Activated CD8-positive, alpha-beta memory T cell treated with anti-CD3 and anti-CD28 coated beads, Interleukin-2, amount 10 ng/mL, durations not matched to agents 7 days and 5 days (primary cell): ENCODE measurements at regions not wholly inside any gene's neighbourhood (a gene's known extent, or its start where the extent isn't known, plus 50 kb on each side); places are given as distances from the start of the nearest gene placed in this dataset.

ENCODE experiments used
- ATAC-seq: fragments of 150-1000 bp; cut with Tn5 transposase; one replicate; pipeline ENCODE4 v1.10.0; 2021; ENCODE audit warnings: moderate library complexity
- CTCF ChIA-PET: fragments of 350-600 bp; sonication (Branson Sonifier 250); formaldehyde crosslinking; loops from one replicate; lab custom pipeline; 2021; ENCODE audit warnings: antibody characterized with exemption; lab: Charles Lee
- DNase-seq: peaks from one replicate; pipeline ENCODE4 v3.0.0-alpha.2; 2020
- H3K27ac Mint-ChIP-seq: one replicate; pipeline ENCODE4 v1.8.0; 2021; ENCODE audit warnings: mild to moderate bottlenecking, mixed read lengths
- H3K27me3 Mint-ChIP-seq: one replicate; pipeline ENCODE4 v1.8.0; 2021; ENCODE audit warnings: mixed read lengths
- H3K36me3 Mint-ChIP-seq: one replicate; pipeline ENCODE4 v1.8.0; 2021; ENCODE audit warnings: mild to moderate bottlenecking, mixed read lengths
- H3K4me1 Mint-ChIP-seq: one replicate; pipeline ENCODE4 v1.8.0; 2021; ENCODE audit warnings: mixed read lengths
- H3K4me3 Mint-ChIP-seq: one replicate; pipeline ENCODE4 v1.8.0; 2021; ENCODE audit warnings: mild to moderate bottlenecking, moderate library complexity, mixed read lengths
- H3K9me3 Mint-ChIP-seq: one replicate; pipeline ENCODE4 v1.8.0; 2022; ENCODE audit warnings: low read depth, mixed read lengths

GRCh38 chr19:29390742-29391141, 135.1 kb upstream of the VSTM2B start:
- Mint-ChIP-seq H3K9me3 (peaks cover 2% of the 10 kb centered on the region), H3K4me1 (no peaks in the 10 kb centered on the region), H3K27ac (no peak overlapping the region), H3K36me3 (no peaks in the 10 kb centered on the region), H3K27me3 (no peaks in the 10 kb centered on the region), H3K4me3 (no peak overlapping the region)
- no peak for ATAC-seq
- DNase-seq = no peak
- CTCF ChIA-PET = no interaction called here

- no peak for DNase-seq
- no peak overlapping the region for H3K4me3 Mint-ChIP-seq
- no peak for ATAC-seq
- H3K27ac Mint-ChIP-seq = no peak overlapping the region
- H3K27me3 Mint-ChIP-seq = no peaks in the 10 kb centered on the region
- H3K36me3 Mint-ChIP-seq = no peaks in the 10 kb centered on the region
- no peaks in the 10 kb centered on the region for H3K4me1 Mint-ChIP-seq
- H3K9me3 Mint-ChIP-seq = peaks cover 2% of the 10 kb centered on the region
- CTCF ChIA-PET = interaction anchor here (1.2 kb wide), 1 partner anchor 135 kb away, joined by 3 read pairs; no protein-coding TSS in a partner anchor
Observed at GRCh38 chr19:29393915-29394460, 131.8 kb upstream of the VSTM2B start.

DNA sequence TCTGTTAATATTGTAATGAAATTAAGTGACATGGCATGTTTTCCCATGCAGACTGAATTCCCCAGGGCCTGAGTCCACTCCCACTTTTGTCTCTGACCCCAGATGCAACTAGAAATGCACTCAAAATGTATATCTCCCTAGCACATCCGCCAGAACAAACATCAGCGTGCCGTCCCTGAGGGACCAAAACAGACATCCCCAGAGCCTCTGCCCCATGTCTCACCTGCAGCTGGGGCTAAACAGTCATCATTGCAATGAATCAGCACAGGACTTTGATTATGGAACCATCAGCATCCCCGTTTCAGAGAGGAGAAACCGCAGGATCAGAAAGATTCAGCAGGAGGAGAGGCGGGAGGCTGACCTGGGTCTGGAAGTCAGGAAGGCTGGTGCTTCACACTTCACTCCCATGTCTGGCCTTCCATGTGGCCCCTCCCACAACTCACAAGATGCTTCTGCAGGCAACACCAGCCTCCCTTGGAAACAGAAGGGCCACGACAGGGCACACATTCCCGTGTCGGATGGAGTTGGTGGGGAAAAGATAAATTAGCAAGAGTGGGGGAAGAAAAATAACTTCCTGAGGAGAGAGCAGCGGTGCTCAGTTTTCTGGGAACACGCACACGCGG, 130.6 kb upstream of the VSTM2B start:
- H3K9me3 Mint-ChIP-seq = peaks cover 2% of the 10 kb centered on the region
- no peaks in the 10 kb centered on the region for H3K27me3 Mint-ChIP-seq
- H3K36me3 Mint-ChIP-seq = no peaks in the 10 kb centered on the region
- CTCF ChIA-PET = no interaction called here
- no peak overlapping the region for H3K27ac Mint-ChIP-seq
- no peak for DNase-seq
- no peak overlapping the region for H3K4me3 Mint-ChIP-seq
- ATAC-seq = no peak
- no peaks in the 10 kb centered on the region for H3K4me1 Mint-ChIP-seq

- Mint-ChIP-seq H3K9me3 (peaks cover 2% of the 10 kb centered on the region), H3K27me3 (no peaks in the 10 kb centered on the region), H3K4me1 (no peaks in the 10 kb centered on the region), H3K36me3 (no peaks in the 10 kb centered on the region), H3K4me3 (no peak overlapping the region), H3K27ac (no peak overlapping the region)
- DNase-seq (no peak), ATAC-seq (no peak)
- CTCF ChIA-PET = no interaction called here
Observed at GRCh38 chr19:29395734-29396414, 129.9 kb upstream of the VSTM2B start.

DNA sequence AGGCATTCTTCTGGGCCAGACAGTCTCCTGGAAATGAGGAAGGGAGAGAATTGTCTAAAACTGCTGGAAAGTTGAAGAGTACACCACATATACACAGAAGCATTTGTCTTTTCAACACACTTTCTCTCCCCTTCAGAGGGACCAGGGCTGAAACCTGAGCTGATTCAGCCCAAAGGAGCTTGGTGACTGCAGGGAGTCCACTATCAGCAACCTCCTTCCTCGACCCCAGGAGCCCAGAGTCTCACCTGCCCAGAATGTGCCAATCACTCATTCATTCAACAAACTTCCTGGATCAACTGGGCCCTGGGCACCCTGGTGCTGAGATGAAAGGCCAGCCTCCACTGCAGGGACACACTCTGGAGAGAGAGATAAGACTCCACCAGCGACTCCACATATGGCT, 128.9 kb upstream of the VSTM2B start:
- Mint-ChIP-seq H3K9me3 (no peaks in the 10 kb centered on the region), H3K36me3 (no peaks in the 10 kb centered on the region), H3K27me3 (no peaks in the 10 kb centered on the region), H3K4me3 (no peak overlapping the region), H3K4me1 (no peaks in the 10 kb centered on the region), H3K27ac (no peak overlapping the region)
- DNase-seq = no peak
- CTCF ChIA-PET = no interaction called here
- ATAC-seq = no peak

DNA sequence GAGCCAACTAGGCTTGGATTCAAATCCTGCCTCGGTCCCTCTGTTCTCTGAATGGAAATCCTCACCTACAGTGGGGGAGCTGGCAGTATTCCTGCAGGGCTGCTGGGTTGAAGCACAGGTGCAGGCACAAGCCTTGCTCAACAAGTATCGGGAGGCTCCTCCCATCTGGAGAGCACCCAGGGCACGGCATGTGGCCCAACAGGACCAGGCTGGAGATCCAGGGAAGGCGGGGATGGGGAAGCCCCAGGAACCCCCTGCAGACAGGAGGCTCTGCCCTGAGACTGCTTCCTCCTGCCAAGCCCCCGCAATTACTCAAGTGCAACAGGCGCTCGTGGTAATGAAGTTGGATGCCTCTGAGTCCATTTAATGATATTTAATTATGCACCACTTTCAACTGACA, 128.0 kb upstream of the VSTM2B start:
- H3K4me1 Mint-ChIP-seq = no peaks in the 10 kb centered on the region
- H3K9me3 Mint-ChIP-seq = no peaks in the 10 kb centered on the region
- no peak for ATAC-seq
- H3K36me3 Mint-ChIP-seq = no peaks in the 10 kb centered on the region
- DNase-seq = no peak
- no peak overlapping the region for H3K4me3 Mint-ChIP-seq
- CTCF ChIA-PET = no interaction called here
- no peak overlapping the region for H3K27ac Mint-ChIP-seq
- no peaks in the 10 kb centered on the region for H3K27me3 Mint-ChIP-seq

GRCh38 chr19:29399804-29400203, 126.0 kb upstream of the VSTM2B start:
- Mint-ChIP-seq H3K27ac (no peak overlapping the region), H3K36me3 (no peaks in the 10 kb centered on the region), H3K4me3 (no peak overlapping the region), H3K27me3 (no peaks in the 10 kb centered on the region), H3K4me1 (no peaks in the 10 kb centered on the region), H3K9me3 (no peaks in the 10 kb centered on the region)
- ATAC-seq (no peak), DNase-seq (no peak)
- CTCF ChIA-PET = no interaction called here

DNA sequence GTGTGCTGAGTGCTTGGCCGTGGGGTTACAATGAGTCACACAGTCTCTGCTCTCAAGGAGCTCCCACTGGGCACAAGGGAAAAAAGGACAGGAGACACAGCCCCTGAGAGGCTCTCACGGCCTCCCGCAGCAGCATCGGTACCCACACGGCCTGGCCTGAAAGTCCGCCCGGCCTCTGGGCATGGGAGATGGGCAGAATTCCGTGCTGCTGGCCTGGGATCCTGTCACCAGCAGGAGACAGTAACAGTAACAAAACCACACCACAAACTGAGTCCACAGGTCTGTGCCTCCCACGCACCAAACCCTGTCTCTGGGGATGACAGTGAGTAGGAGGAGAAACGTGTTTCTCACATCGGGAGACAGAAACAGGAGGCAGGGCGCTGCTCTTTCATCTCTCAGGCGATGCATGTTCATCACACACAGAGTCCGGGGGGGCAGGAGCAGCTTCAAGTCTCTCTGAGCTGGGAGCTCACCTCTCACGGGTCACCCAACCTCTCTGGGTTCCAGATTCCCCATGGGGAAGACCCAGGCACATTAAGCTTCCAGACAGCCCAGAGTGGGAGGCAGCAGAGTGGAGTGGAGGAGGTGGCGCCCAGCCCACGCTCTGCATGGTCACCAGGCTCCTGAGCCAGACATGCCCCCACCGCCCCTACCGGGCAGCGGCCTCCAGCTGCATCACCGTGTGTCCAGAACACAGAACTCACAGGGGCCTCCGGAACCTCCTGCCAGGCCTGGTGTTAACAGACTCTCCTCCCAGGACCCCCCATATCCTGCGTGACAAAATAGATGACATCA, 124.7 kb upstream of the VSTM2B start:
- ATAC-seq = no peak
- no peaks in the 10 kb centered on the region for H3K9me3 Mint-ChIP-seq
- no peaks in the 10 kb centered on the region for H3K4me1 Mint-ChIP-seq
- CTCF ChIA-PET = no interaction called here
- no peak overlapping the region for H3K4me3 Mint-ChIP-seq
- DNase-seq = no peak
- no peaks in the 10 kb centered on the region for H3K36me3 Mint-ChIP-seq
- H3K27ac Mint-ChIP-seq = no peak overlapping the region
- H3K27me3 Mint-ChIP-seq = no peaks in the 10 kb centered on the region

- Mint-ChIP-seq H3K4me3 (no peak overlapping the region), H3K36me3 (no peaks in the 10 kb centered on the region), H3K27me3 (no peaks in the 10 kb centered on the region), H3K27ac (no peak overlapping the region), H3K9me3 (no peaks in the 10 kb centered on the region), H3K4me1 (no peaks in the 10 kb centered on the region)
- CTCF ChIA-PET = no interaction called here
- ATAC-seq = no peak
- DNase-seq = no peak
Observed at GRCh38 chr19:29401712-29402421, 123.9 kb upstream of the VSTM2B start.

DNA sequence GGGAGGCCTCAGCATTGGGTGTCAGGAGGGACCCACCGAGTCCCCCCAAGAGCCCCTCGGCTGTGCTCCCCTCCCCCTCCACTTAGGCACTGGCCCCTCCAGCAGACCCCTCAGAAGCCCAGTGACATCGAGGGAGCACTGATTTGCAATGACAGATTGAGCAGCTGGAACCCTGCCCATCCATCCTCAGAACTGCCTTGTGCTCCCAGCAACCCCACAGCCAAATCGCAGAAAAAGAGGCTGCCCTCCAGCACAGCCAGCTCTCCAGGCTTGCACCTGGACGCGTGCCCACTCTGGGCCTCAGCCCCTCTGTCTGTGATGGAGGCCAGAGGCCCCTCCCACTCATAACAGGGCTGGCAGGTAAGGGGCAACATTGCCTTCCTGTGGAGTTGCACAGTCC, 123.2 kb upstream of the VSTM2B start:
- Mint-ChIP-seq H3K36me3 (no peaks in the 10 kb centered on the region), H3K27me3 (no peaks in the 10 kb centered on the region), H3K4me3 (no peak overlapping the region), H3K9me3 (no peaks in the 10 kb centered on the region), H3K27ac (no peak overlapping the region), H3K4me1 (no peaks in the 10 kb centered on the region)
- ATAC-seq = no peak
- no peak for DNase-seq
- CTCF ChIA-PET = no interaction called here

- CTCF ChIA-PET = no interaction called here
- Mint-ChIP-seq H3K4me1 (no peaks in the 10 kb centered on the region), H3K36me3 (no peaks in the 10 kb centered on the region), H3K27ac (no peak overlapping the region), H3K27me3 (no peaks in the 10 kb centered on the region), H3K9me3 (no peaks in the 10 kb centered on the region), H3K4me3 (no peak overlapping the region)
- ATAC-seq (no peak), DNase-seq (no peak)
Observed at GRCh38 chr19:29404015-29404414, 121.8 kb upstream of the VSTM2B start.

- ATAC-seq (no peak), DNase-seq (no peak)
- Mint-ChIP-seq H3K36me3 (no peaks in the 10 kb centered on the region), H3K9me3 (no peaks in the 10 kb centered on the region), H3K4me1 (no peaks in the 10 kb centered on the region), H3K4me3 (no peak overlapping the region), H3K27me3 (no peaks in the 10 kb centered on the region), H3K27ac (no peak overlapping the region)
- CTCF ChIA-PET = no interaction called here
Observed at GRCh38 chr19:29404951-29405727, 120.7 kb upstream of the VSTM2B start.

DNA sequence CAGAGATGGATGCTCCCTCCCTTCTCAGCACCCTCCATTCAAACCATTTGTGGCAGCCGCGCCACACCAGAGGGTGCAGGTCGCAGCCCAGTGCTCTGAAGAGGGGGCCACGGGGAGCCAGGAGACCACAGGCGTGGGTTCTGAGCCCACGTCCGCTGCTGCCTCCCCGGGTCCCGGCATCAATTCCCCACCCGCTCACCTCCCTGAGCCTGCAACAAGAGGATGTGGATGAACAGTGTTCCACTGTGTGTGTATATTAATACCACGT, 120.1 kb upstream of the VSTM2B start:
- CTCF ChIA-PET = no interaction called here
- ATAC-seq (no peak), DNase-seq (no peak)
- Mint-ChIP-seq H3K27ac (no peak overlapping the region), H3K4me3 (no peak overlapping the region), H3K9me3 (no peaks in the 10 kb centered on the region), H3K36me3 (no peaks in the 10 kb centered on the region), H3K4me1 (no peaks in the 10 kb centered on the region), H3K27me3 (no peaks in the 10 kb centered on the region)
